ENCODE measurements at regions not wholly inside any gene's neighbourhood (a gene's known extent, or its start where the extent isn't known, plus 50 kb on each side); places are given as distances from the start of the nearest gene placed in this dataset.
"Not testable (repeated sequence)": the region's sequence is repeated elsewhere in the genome, so short reads cannot be mapped to it uniquely, and the experiment has no call there.

- no peak for DNase-seq (ENCODE audit: low spot score)
Observed at GRCh38 chr5:87608385-87608784, 195.7 kb upstream of the CCNH start.

GRCh38 chr5:87605663-87606062 is 192.9 kb upstream of the CCNH start:
- no peak for DNase-seq (ENCODE audit: low spot score)

GRCh38 chr5:87599778-87600177 is 187.0 kb upstream of the CCNH start:
- no peak for DNase-seq (ENCODE audit: low spot score)

- no peak for DNase-seq (ENCODE audit: low spot score)
Observed at GRCh38 chr5:87598460-87598859, 185.7 kb upstream of the CCNH start.

- DNase-seq (ENCODE audit: low spot score), result no peak
Observed at GRCh38 chr5:87594566-87594965, 181.8 kb upstream of the CCNH start.

- no peak for DNase-seq (ENCODE audit: low spot score)
Observed at GRCh38 chr5:87589587-87589986, 176.9 kb upstream of the CCNH start.

- DNase-seq (ENCODE audit: low spot score), result no peak
Observed at GRCh38 chr5:87588316-87588715, 175.6 kb upstream of the CCNH start.

- not testable (repeated sequence) for DNase-seq (ENCODE audit: low spot score)
Observed at GRCh38 chr5:87583704-87584103, 171.0 kb upstream of the CCNH start.

- DNase-seq (ENCODE audit: low spot score), result no peak
Observed at GRCh38 chr5:87582149-87582548, 169.4 kb upstream of the CCNH start.

- no peak for DNase-seq (ENCODE audit: low spot score)
Observed at GRCh38 chr5:87581661-87582060, 168.9 kb upstream of the CCNH start.

GRCh38 chr5:87579678-87580077 is 166.9 kb upstream of the CCNH start:
- no peak for DNase-seq (ENCODE audit: low spot score)

GRCh38 chr5:87576867-87577266 is 164.1 kb upstream of the CCNH start:
- DNase-seq (ENCODE audit: low spot score), result no peak

GRCh38 chr5:87576306-87576705 is 163.6 kb upstream of the CCNH start:
- not testable (repeated sequence) for DNase-seq (ENCODE audit: low spot score)

- DNase-seq (ENCODE audit: low spot score), result no peak
Observed at GRCh38 chr5:87574106-87574505, 161.4 kb upstream of the CCNH start.

- DNase-seq (ENCODE audit: low spot score), result no peak
Observed at GRCh38 chr5:87572611-87573010, 159.9 kb upstream of the CCNH start.

GRCh38 chr5:87572090-87572489 is 159.4 kb upstream of the CCNH start:
- no peak for DNase-seq (ENCODE audit: low spot score)

- DNase-seq (ENCODE audit: low spot score), result no peak
Observed at GRCh38 chr5:87570366-87570765, 157.6 kb upstream of the CCNH start.

- DNase-seq (ENCODE audit: low spot score), result no peak
Observed at GRCh38 chr5:87562068-87562467, 149.3 kb upstream of the CCNH start.

- no peak for DNase-seq (ENCODE audit: low spot score)
Observed at GRCh38 chr5:87560528-87560927, 147.8 kb upstream of the CCNH start.

GRCh38 chr5:87551911-87552310 is 139.2 kb upstream of the CCNH start:
- no peak for DNase-seq (ENCODE audit: low spot score)

- DNase-seq (ENCODE audit: low spot score), result no peak
Observed at GRCh38 chr5:87541676-87542075, 128.9 kb upstream of the CCNH start.

- peak; percentile 24 for DNase-seq (ENCODE audit: low spot score)
Observed at GRCh38 chr5:87541033-87541432, 128.3 kb upstream of the CCNH start.

- no peak for DNase-seq (ENCODE audit: low spot score)
Observed at GRCh38 chr5:87539839-87540238, 127.1 kb upstream of the CCNH start.

GRCh38 chr5:87536365-87536764 is 123.6 kb upstream of the CCNH start:
- DNase-seq (ENCODE audit: low spot score), result no peak

- no peak for DNase-seq (ENCODE audit: low spot score)
Observed at GRCh38 chr5:87535706-87536105, 123.0 kb upstream of the CCNH start.

All from iPS-NIHi11 (cell line).